GM18508 (cell line): ENCODE measurements at regions not wholly inside any gene's neighbourhood (a gene's known extent, or its start where the extent isn't known, plus 50 kb on each side); places are given as distances from the start of the nearest gene placed in this dataset.

ENCODE experiments used
- ATAC-seq: cut with Tn5 transposase; IDR thresholded peaks from one replicate; pipeline ENCODE4 v1.9.1; 2021; ENCODE audit warnings: moderate number of reproducible peaks; ENCODE audit not compliant: insufficient read depth, unreplicated experiment

GRCh38 chr5:2696156-2696807, 55.2 kb downstream of the IRX2 start:
- ATAC-seq, result no peak

DNA sequence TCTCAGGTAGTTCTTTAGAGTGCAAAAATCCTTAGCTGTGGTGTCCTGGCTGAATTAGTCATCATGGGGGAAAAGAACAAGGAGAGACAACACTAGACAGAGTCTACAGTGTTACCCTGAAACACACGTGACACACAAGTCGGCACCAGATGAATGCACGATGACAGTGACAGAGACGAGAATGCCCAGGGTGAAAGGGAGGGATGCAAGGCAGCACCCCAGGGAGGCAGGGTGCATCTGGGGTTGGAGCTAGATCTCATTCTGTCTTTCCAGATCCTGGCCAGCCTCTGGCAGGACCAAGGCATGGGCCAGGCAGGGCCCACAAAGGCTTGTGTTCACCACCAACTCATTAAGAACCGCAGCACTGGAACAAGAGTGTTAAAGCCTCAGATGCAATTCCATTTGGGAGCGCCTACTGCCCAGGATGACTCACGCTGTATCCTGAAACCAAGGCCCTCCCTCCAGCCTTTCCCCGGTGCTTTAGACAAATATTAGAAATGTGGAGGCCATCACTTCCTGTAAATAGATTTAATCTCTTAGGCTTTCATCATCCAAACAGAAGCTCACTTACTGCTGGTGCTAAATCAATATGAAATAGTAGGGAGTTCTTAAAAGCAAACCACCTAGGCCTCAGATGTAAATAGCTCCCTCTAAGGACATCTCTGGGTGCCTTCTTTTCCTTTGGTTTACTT, 56.1 kb downstream of the IRX2 start:
- ATAC-seq, result no peak

GRCh38 chr5:2691530-2691929, 59.9 kb downstream of the IRX2 start:
- no peak for ATAC-seq

DNA sequence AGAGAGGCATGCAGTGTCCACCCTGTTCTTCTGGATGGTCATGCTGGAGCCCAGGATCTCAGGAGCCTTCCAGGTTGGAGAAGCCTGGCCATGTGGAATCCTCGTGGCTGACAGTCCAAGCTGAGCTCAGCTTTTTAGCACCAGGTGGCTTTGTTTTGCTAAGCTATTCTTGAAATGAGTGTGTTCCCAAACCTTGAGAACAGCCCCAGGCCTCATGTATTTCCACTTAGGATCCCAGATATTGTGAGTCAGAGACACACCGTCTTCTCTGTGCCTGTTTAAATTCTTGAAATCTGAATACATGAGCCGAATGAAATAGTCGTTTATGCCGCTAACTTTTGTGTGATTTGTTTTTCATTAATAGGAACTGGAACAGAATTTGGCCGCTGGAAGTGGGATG, 61.2 kb downstream of the IRX2 start:
- ATAC-seq, result no peak

- ATAC-seq, result no peak
Observed at GRCh38 chr5:2688586-2688985, 62.9 kb downstream of the IRX2 start.

GRCh38 chr5:2687746-2688145, 63.7 kb downstream of the IRX2 start:
- ATAC-seq, result no peak

DNA sequence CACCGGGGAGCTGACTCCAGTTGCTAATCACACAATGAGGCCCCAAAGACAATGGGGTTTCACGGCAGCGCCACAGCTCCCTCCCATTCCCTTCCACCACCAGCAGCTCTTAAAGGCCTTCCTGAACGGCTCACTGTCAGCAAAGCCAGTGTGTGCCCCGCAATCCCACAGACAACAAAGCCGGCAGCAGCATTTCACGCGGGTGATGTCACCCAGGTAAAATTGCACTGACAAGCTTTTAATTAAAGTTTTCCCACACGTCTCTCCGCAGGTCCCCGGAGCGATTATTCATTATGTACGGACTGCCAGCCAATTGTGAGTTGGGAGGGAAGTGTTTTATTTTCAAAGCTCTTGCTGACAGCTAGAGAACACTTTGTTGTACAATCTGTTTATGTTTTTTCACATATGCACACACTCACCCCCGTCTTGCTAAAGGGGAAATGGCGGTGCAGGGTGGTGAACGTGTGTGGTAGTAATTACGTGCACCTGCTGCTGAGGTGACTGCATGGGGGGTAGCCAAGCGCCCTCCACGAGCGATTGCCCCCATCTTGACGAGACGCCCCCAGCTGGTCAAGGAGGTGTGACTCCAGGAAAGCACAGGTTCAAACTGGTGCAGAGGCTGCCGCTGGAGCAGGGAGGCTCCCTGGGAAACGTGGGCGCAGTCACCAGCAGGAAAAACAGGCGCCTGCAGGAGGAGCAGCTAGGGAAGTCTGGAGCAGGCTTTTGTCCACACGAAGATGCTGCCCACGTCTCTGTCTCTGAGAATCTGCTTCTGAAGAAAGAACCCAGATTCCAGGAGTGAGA, 65.0 kb downstream of the IRX2 start:
- ATAC-seq, result no peak

DNA sequence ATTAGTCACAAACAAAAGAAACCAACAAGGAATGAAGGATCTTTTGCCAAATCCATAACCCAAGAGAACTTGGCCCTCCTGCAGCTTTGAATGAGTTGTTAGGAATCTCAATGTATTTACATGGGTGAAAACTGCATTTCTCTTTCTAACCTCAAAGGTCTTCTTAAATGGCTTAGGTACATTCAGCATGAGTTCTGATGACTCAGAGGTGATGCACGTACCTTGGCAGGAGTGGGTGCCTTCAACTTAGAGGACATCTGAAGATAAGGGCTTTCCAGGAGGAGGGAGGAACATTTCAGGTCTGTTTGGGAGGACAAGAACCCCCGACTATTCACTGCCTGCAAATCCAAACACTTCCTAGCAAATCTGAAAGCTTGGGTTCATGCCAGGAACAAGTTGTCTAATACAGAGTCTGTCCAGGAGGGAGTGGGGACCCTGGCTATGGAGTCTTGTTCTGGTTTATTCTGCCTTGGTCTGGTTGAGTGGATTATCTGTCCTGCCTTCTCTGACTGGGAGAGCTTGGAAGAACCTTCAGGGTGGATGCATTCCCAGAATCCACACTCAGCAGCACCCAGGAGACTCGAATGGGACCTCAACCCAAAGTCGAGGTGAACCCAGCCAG, 65.7 kb downstream of the IRX2 start:
- no peak for ATAC-seq

- no peak for ATAC-seq
Observed at GRCh38 chr5:2684606-2685005, 66.9 kb downstream of the IRX2 start.

DNA sequence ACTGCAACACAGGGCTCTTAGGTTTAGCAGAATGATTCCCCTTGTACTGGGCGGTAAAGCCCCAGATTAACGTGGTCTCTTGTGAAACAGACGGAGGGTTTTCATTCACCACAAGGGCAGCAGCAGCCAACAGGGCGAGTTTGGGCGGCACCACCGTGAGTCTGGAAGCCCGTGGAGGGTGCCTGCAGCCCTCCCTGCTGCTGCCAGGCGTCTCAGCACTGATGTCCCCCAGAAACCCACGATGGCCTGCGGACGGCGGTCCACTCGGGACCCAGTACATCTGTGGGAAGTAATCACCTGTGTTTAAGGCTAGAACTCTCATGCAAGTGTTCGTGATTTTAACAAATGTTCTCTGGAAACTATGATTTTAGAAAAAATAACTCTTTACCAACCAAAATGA, 67.8 kb downstream of the IRX2 start:
- ATAC-seq, result no peak

DNA sequence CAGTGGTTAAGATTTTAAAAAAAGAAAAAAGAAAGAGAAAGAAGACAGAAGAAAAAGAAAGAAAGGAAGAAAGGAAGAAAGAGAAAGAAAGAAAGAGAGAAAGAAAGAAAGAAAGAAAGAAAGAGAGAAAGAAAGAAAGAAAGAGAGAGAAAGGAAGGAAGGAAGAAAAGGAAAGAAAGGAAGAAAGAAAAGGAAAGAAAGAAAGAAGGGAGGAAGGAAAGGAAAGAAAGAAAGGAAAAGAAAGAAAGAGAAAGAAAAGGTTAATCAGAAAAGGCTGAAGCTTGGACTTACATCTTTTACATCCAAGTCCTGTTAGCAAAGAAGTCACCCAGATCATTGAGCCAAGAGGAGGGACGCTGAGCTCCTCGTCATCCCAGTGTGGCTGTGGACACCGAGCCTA, 70.0 kb downstream of the IRX2 start:
- no peak for ATAC-seq

DNA sequence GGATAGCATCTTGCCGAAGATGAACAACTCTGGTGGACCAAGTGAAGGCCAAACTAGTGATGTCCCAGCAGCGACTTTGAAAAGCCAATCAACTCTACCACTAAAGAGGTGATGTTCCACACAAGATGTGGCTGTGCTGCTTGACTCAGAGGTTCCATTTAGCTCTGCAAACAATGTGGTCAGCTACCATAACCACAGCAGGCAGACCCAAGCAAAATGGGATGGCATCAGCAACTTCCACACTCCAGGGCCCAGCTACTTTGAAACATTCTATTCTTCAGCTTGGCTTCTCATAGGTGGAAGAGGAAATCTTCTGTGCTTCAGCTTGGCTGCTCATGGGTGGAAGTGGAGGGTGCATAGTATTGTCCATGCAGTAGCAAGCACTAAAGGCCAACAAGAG, 70.5 kb downstream of the IRX2 start:
- ATAC-seq, result no peak

DNA sequence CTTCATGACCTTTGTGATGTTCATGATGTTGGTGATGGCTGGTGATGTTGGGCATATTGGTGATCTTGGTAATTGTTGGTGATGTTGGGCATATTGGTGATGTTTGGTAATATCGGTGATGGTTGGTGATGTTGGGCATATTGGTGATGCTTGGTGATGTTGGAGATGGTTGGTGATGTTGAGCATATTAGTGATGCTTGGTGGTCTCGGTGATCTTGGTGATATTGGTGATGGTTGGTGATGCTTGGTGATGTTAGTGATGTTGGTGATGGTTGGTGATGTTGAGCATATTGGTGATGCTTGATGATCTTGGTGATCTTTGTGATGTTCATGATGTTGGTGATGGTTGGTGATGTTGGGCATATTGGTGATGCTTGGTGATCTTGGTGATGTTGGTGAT, 73.8 kb downstream of the IRX2 start:
- ATAC-seq, result no peak

DNA sequence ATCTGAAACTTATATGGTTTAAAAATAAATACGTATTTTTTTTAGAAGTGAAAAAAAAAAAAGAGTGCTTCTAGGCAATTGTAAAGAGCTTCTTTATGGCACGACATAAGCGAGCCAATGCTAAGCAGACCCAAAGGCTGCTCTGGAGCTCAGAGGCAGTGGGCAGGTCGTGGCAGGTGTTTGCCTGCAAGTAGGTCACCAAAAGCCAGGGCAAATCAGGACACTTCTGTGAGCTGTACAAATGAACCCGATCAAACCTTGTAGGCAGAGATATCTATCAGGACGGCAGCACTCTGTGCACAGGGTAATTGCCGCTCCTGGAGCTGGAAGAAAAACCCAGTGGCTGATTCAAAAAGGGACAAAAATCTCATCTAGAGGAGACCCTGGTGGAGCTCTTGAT, 75.9 kb downstream of the IRX2 start:
- ATAC-seq, result no peak

DNA sequence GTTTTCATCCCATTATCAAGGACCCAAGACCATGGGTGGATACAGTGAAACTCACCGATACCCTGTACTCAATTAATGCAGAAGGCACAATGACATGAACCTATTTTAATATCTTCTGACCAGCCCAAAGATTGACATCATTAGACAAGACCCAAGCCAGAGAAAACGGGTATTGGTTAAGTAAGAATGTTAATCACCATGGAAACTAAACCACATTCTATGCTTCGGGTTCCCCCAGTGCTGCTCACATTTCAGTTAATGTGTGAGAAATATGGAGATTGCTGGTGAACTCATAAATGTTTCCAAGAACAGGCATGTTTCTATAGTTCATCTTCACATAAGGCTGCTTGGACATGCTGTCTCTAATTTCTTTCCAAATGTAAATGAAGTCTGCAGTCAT, 77.0 kb downstream of the IRX2 start:
- ATAC-seq, result no peak

GRCh38 chr5:2670940-2671339, 80.5 kb downstream of the IRX2 start:
- no peak for ATAC-seq

DNA sequence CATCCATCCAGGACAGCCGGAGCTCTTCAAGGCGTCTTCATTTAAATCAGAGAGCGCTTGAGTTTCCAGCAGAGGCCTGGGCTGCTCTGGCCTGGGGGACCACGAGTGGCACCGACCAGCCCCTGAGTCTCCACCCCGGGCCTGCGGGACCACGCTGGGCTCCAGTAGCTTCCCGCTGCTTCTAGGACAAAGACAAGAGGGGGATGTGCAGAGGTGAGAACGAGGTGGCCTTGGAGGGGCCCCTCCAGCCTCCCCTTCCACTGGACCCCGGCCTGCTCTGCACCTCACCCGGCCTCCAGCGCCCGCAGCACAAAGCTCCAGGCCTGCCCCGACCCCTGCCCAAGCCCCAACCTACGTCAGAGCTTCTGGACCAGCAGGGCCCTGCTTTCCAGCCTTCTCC, 81.6 kb downstream of the IRX2 start:
- no peak for ATAC-seq

GRCh38 chr5:2669259-2669658, 82.2 kb downstream of the IRX2 start:
- ATAC-seq, result no peak

DNA sequence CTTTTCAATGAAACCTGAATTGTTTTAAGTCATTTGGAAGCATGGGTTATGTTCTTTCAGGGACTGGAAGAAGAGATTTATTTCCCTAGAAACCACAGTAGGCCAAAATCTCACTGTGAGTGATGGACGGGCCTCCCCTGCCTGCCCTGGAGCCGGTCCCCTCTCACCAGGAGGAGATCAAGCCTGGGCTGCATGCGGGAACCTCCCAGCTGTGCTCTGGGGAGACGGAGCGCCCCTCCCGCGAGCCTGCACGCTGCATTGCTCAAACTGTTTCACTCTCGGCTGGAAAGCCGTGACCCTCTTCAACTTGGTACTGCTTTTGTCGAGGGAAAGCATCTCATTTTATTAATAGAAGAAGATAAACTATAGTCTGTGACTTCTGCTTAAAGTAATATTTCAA, 85.4 kb downstream of the IRX2 start:
- ATAC-seq, result no peak

- ATAC-seq, result no peak
Observed at GRCh38 chr5:2663489-2663888, 88.0 kb downstream of the IRX2 start.

DNA sequence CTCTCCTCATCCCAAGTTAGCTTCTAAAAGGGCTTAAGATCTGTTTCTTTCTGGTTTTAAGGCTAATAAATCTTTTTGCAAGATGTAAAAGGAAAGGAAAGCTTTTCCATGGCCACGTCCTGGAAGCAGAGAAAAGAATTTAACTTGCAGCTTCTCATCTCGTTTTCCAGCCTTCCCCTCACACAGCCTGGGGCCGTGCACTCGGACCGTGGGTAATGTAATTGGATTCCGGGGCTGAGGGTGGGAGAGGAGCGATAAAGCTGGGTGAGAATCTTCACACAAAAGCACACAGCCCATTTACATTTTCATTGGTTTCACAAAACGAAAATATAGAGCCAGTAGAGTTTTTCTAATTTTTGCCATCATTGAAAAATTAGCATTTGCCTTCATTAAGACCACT, 91.2 kb downstream of the IRX2 start:
- ATAC-seq, result no peak
